Liver (tissue), 3 donors: ENCODE measurements at regions not wholly inside any gene's neighbourhood (a gene's known extent, or its start where the extent isn't known, plus 50 kb on each side); places are given as distances from the start of the nearest gene placed in this dataset.

Experiments used
- ATF3 ChIP-seq: IDR thresholded peaks from 2 replicates; pipeline ENCODE4 v1.6.1; 2016; ENCODE audit warnings: antibody characterized with exemption
- CTCF ChIP-seq: fragments of 150-350 bp; IDR thresholded peaks from 2 replicates; pipeline ENCODE4 v1.5.1; 2017; ENCODE audit warnings: improper control_type of control experiment, low read depth, low read length; ENCODE audit not compliant: missing input control
- EGR1 ChIP-seq, 2 donors: IDR thresholded peaks; 2 replicates each; pipeline ENCODE4 v1.6.1; 2016 to 2018; ENCODE audit warnings: antibody characterized with exemption in 2 of 2, low read depth in 2 of 2
- FOXA1 ChIP-seq: IDR thresholded peaks from 2 replicates; pipeline ENCODE4 v1.6.1; 2016; ENCODE audit warnings: antibody characterized with exemption
- HNF4G ChIP-seq: IDR thresholded peaks from 2 replicates; pipeline ENCODE4 v1.6.1; 2016; ENCODE audit warnings: antibody characterized with exemption
- JUND ChIP-seq, 2 donors: IDR thresholded peaks; 2 replicates each; pipeline ENCODE4 v1.6.1; 2016; ENCODE audit warnings: antibody characterized with exemption in 2 of 2
- MAX ChIP-seq: IDR thresholded peaks from 2 replicates; pipeline ENCODE4 v1.6.1; 2016; ENCODE audit warnings: antibody characterized with exemption
- NR2F2 ChIP-seq: IDR thresholded peaks from 2 replicates; pipeline ENCODE4 v1.6.1; 2016; ENCODE audit warnings: antibody characterized with exemption
- REST ChIP-seq: IDR thresholded peaks from 2 replicates; pipeline ENCODE4 v1.6.1; 2016; ENCODE audit warnings: antibody characterized with exemption, mild to moderate bottlenecking
- TAF1 ChIP-seq: conservative IDR thresholded peaks from 2 replicates; pipeline ENCODE4 v1.6.1; 2016; ENCODE audit warnings: antibody characterized with exemption, mild to moderate bottlenecking
- YY1 ChIP-seq: IDR thresholded peaks from 2 replicates; pipeline ENCODE4 v1.6.1; 2016; ENCODE audit warnings: antibody characterized with exemption, mild to moderate bottlenecking
- ZBTB33 ChIP-seq: IDR thresholded peaks from 2 replicates; pipeline ENCODE4 v1.6.1; 2016; ENCODE audit warnings: antibody characterized with exemption
- donor health status: healthy.
- donor health status: healthy.

- TF ChIP-seq REST (no peak), EGR1 (IDR thresholded peaks at IDR 0.05; ENCODE audit: low read depth in 2 of 2) (no peak), CTCF (no peak), TAF1 (no peak), NR2F2 (no peak), YY1 (no peak), FOXA1 (no peak), MAX (no peak), JUND (IDR thresholded peaks at IDR 0.05) (no peak), ZBTB33 (no peak), HNF4G (no peak), ATF3 (no peak)
Observed at GRCh38 chr9:117546894-117547678, 132.2 kb upstream of the ASTN2 start.
